HEK293 (cell line): ENCODE measurements at regions not wholly inside any gene's neighbourhood (a gene's known extent, or its start where the extent isn't known, plus 50 kb on each side); places are given as distances from the start of the nearest gene placed in this dataset.
"Not testable (repeated sequence)": the region's sequence is repeated elsewhere in the genome, so short reads cannot be mapped to it uniquely, and the experiment has no call there.

Source experiments
- CTCF ChIA-PET: fragments of 350-600 bp; formaldehyde crosslinking; extraction: SDS; loops from one replicate; lab custom pipeline; 2021; ENCODE audit warnings: antibody characterized with exemption; lab: Yijun Ruan, JAX
- POLR2A ChIA-PET: fragments of 300-600 bp; formaldehyde crosslinking; extraction: SDS; loops from one replicate; lab custom pipeline; 2020; ENCODE audit warnings: antibody characterized with exemption, inconsistent platforms; lab: Yijun Ruan, JAX
- H3K27ac ChIP-seq: fragments of 200-500 bp; sonication (Bioruptor generic); 2 replicates; pipeline ENCODE4 v1.5.1; 2014; ENCODE audit warnings: low read depth, low read length, control low read depth, inconsistent platforms; ENCODE audit errors: extremely low read depth
- H3K36me3 ChIP-seq, 2 experiments: fragments of 200-500 bp in 1 of 2; sonication (Bioruptor generic) in 1 of 2; 1 replicate in 1 of 2; 2 replicates in 1 of 2; pipeline ENCODE4 v1.5.1; 2014 to 2017; ENCODE audit warnings: inconsistent platforms in 2 of 2, low read length in 2 of 2; ENCODE audit not compliant: control insufficient read depth in 2 of 2, insufficient read depth in 1 of 2
- H3K4me1 ChIP-seq: fragments of 200-500 bp; sonication (Bioruptor generic); 2 replicates; pipeline ENCODE4 v1.5.1; 2014; ENCODE audit warnings: mild to moderate bottlenecking, low read length, inconsistent platforms; ENCODE audit not compliant: control insufficient read depth, insufficient read depth
- H3K4me3 ChIP-seq: 2 replicates; pipeline ENCODE4 v1.5.1; 2011; ENCODE audit warnings: low read depth, mild to moderate bottlenecking, control low read depth, low read length, moderate library complexity
- H3K9me3 ChIP-seq: fragments of 200-500 bp; sonication (Bioruptor generic); 2 replicates; pipeline ENCODE4 v1.5.1; 2014; ENCODE audit warnings: low read depth, low read length, inconsistent platforms; ENCODE audit not compliant: control insufficient read depth, insufficient read depth
- GLIS1 ChIP-seq: fragments of 450-650 bp; formaldehyde crosslinking; IDR thresholded peaks from 2 replicates; pipeline ENCODE4 v1.5.1; 2016; ENCODE audit warnings: missing biosample characterization, missing genetic modification characterization
- HOXD13 ChIP-seq: sonication (generic); formaldehyde crosslinking; IDR thresholded peaks from 2 replicates; pipeline ENCODE4 v1.8.0; 2022; ENCODE audit warnings: missing genetic modification reagents, borderline replicate concordance
- IKZF3 ChIP-seq: fragments of 450-650 bp; IDR thresholded peaks from 2 replicates; pipeline ENCODE4 v1.5.0; 2018; ENCODE audit warnings: missing biosample characterization, mild to moderate bottlenecking, missing genetic modification characterization, moderate library complexity
- KLF10 ChIP-seq: fragments of 450-650 bp; IDR thresholded peaks from 2 replicates; pipeline ENCODE4 v1.5.1; 2018; ENCODE audit warnings: missing biosample characterization, mild to moderate bottlenecking, missing genetic modification characterization
- KLF16 ChIP-seq: fragments of 450-650 bp; formaldehyde crosslinking; IDR thresholded peaks from 2 replicates; pipeline ENCODE4 v1.5.1; 2017; ENCODE audit warnings: missing biosample characterization, missing genetic modification characterization
- SCRT2 ChIP-seq: fragments of 450-650 bp; formaldehyde crosslinking; IDR thresholded peaks from 2 replicates; pipeline ENCODE4 v1.5.1; 2016; ENCODE audit warnings: missing biosample characterization, missing genetic modification characterization
- SETDB1 ChIP-seq: IDR thresholded peaks from one replicate; pipeline ENCODE4 v1.6.1; 2017; ENCODE audit warnings: mild to moderate bottlenecking, low read length, moderate library complexity, mixed read lengths; ENCODE audit not compliant: insufficient read length
- TRIM28 ChIP-seq: IDR thresholded peaks from 2 replicates; pipeline ENCODE4 v1.6.1; 2011; ENCODE audit warnings: low read length, control low read depth, borderline replicate concordance
- ZBTB17 ChIP-seq: fragments of 450-650 bp; formaldehyde crosslinking; IDR thresholded peaks from 2 replicates; pipeline ENCODE4 v1.5.1; 2016; ENCODE audit warnings: missing biosample characterization, missing genetic modification characterization
- ZBTB20 ChIP-seq: fragments of 450-650 bp; formaldehyde crosslinking; IDR thresholded peaks from 2 replicates; pipeline ENCODE4 v1.5.1; 2016; ENCODE audit warnings: missing biosample characterization, missing genetic modification characterization
- ZIC2 ChIP-seq: fragments of 450-650 bp; formaldehyde crosslinking; IDR thresholded peaks from 2 replicates; pipeline ENCODE4 v1.5.1; 2016; ENCODE audit warnings: missing biosample characterization, missing genetic modification characterization
- ZNF121 ChIP-seq: fragments of 450-650 bp; formaldehyde crosslinking; IDR thresholded peaks from 2 replicates; pipeline ENCODE4 v1.5.1; 2016; ENCODE audit warnings: missing biosample characterization, missing genetic modification characterization
- ZNF157 ChIP-seq: fragments of 450-650 bp; formaldehyde crosslinking; IDR thresholded peaks from 2 replicates; pipeline ENCODE4 v1.5.1; 2016; ENCODE audit warnings: missing biosample characterization, missing genetic modification characterization
- ZNF211 ChIP-seq: fragments of 450-650 bp; formaldehyde crosslinking; IDR thresholded peaks from 2 replicates; pipeline ENCODE4 v1.5.1; 2016; ENCODE audit warnings: low read depth, missing biosample characterization, missing genetic modification characterization
- ZNF266 ChIP-seq: fragments of 450-650 bp; formaldehyde crosslinking; IDR thresholded peaks from 2 replicates; pipeline ENCODE4 v1.5.1; 2016; ENCODE audit warnings: missing biosample characterization, missing genetic modification characterization, low read depth
- ZNF311 ChIP-seq: fragments of 450-650 bp; formaldehyde crosslinking; IDR thresholded peaks from 2 replicates; pipeline ENCODE4 v1.5.1; 2017; ENCODE audit warnings: missing biosample characterization, missing genetic modification characterization, borderline replicate concordance
- ZNF324 ChIP-seq: fragments of 450-650 bp; formaldehyde crosslinking; IDR thresholded peaks from 2 replicates; pipeline ENCODE4 v1.5.1; 2016; ENCODE audit warnings: missing biosample characterization, missing genetic modification characterization
- ZNF341 ChIP-seq: fragments of 450-650 bp; formaldehyde crosslinking; IDR thresholded peaks from 2 replicates; pipeline ENCODE4; 2016; ENCODE audit warnings: low read depth, missing biosample characterization, missing genetic modification characterization
- ZNF473 ChIP-seq: fragments of 450-650 bp; formaldehyde crosslinking; IDR thresholded peaks from 2 replicates; pipeline ENCODE4 v1.5.1; 2017; ENCODE audit warnings: missing biosample characterization, missing genetic modification characterization
- ZNF514 ChIP-seq: fragments of 450-650 bp; formaldehyde crosslinking; IDR thresholded peaks from 2 replicates; pipeline ENCODE4 v1.5.1; 2016; ENCODE audit warnings: missing biosample characterization, missing genetic modification characterization
- ZNF571 ChIP-seq: fragments of 450-650 bp; formaldehyde crosslinking; IDR thresholded peaks from 2 replicates; pipeline ENCODE4 v1.5.0; 2017; ENCODE audit warnings: missing biosample characterization, missing genetic modification characterization
- ZNF621 ChIP-seq: fragments of 450-650 bp; formaldehyde crosslinking; IDR thresholded peaks from 2 replicates; pipeline ENCODE4 v1.5.1; 2017; ENCODE audit warnings: missing biosample characterization, missing genetic modification characterization
- ZNF623 ChIP-seq: fragments of 450-650 bp; formaldehyde crosslinking; IDR thresholded peaks from 2 replicates; pipeline ENCODE4 v1.5.1; 2016; ENCODE audit warnings: missing biosample characterization, missing genetic modification characterization
- ZNF629 ChIP-seq: fragments of 450-650 bp; formaldehyde crosslinking; IDR thresholded peaks from 2 replicates; pipeline ENCODE4 v1.5.1; 2017; ENCODE audit warnings: missing biosample characterization, missing genetic modification characterization
- ZNF670 ChIP-seq: fragments of 450-650 bp; formaldehyde crosslinking; IDR thresholded peaks from 2 replicates; pipeline ENCODE4 v1.5.1; 2016; ENCODE audit warnings: missing biosample characterization, missing genetic modification characterization, low read depth
- ZNF791 ChIP-seq: fragments of 450-650 bp; formaldehyde crosslinking; IDR thresholded peaks from 2 replicates; pipeline ENCODE4 v1.5.1; 2016; ENCODE audit warnings: missing biosample characterization, missing genetic modification characterization
- ZNF792 ChIP-seq: fragments of 450-650 bp; formaldehyde crosslinking; IDR thresholded peaks from 2 replicates; pipeline ENCODE4 v1.5.1; 2016; ENCODE audit warnings: missing biosample characterization, missing genetic modification characterization
- TF ChIP-seq, protein P1 (sequence below): fragments of 450-650 bp; formaldehyde crosslinking; IDR thresholded peaks from 2 replicates; pipeline ENCODE4 v1.5.1; 2016; ENCODE audit warnings: missing biosample characterization, missing genetic modification characterization
- TF ChIP-seq, protein P2 (sequence below): fragments of 450-650 bp; formaldehyde crosslinking; IDR thresholded peaks from 2 replicates; pipeline ENCODE4 v1.5.1; 2017; ENCODE audit warnings: missing biosample characterization, missing genetic modification characterization

DNA sequence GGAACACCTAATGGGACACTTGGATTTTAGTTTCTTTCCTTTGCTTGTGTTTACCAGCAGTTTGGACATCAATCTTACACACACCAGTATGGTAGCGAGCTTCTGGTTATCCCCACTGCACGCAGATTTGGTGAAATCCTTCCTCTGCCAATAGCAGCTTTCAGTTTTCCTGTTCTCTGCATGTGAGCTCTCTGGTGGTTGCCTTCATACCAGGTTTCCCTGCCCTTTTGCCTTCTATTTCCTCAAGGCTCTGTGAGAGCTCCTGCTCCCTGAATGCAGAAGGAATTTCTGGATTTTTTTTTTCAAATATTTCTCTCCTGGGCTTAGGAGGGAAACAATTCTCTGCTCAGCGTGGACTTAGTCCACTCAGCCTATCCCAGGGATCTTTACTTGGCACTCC lies 93.0 kb upstream of the CCDC91 start:
- ChIA-PET POLR2A (no interaction called here), CTCF (no interaction called here)
- TF ChIP-seq SCRT2 (tag by site-specific recombination) = no peak
- Histone ChIP-seq H3K4me1 (no peaks in the 10 kb centered on the region), H3K4me3 (no peak overlapping the region), H3K27ac (no peak overlapping the region), H3K36me3 (no peaks in the 10 kb centered on the region), H3K9me3 (no peaks in the 10 kb centered on the region)

DNA sequence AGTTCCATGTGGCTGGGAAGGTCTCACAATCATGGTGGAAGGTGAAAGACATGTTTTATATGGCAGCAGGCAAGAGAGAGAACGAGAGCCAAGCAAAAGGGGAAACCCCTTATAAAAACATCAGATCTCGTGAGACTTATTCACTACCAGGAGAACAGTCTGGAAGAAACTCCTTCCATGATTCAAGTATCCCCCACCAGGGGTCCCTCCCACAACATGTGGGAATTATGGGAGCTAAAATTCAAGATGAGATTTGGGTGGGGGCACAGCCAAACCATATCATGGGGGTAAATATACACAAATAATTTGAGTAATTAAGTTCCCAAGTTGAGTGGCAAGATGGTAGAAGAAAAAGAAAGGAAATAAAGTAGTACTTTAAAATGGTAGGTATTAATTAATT lies 91.0 kb upstream of the CCDC91 start:
- H3K36me3 ChIP-seq, H3K27ac ChIP-seq, H3K9me3 ChIP-seq, CTCF ChIA-PET, H3K4me3 ChIP-seq, POLR2A ChIA-PET, H3K4me1 ChIP-seq: not testable (repeated sequence)

DNA sequence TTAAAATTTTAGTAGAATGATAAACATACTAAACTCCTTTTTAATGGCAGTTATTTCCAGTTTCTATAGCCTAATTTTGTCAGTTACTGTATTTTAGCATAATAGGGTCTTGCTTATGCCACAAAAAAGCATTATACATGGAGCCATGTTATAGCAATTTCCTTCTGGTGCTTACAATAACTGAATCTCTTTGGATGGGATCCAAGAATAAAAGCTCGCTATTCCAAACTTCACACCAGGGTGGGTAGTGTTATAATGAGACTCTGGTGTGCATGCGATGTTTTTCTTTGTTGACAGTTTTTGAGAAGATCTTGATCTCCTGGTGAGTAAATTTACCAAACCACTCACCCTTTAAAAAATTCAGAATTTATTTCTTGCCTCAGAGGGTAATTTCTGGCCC lies 90.4 kb upstream of the CCDC91 start:
- ChIA-PET POLR2A (no interaction called here), CTCF (interaction anchor here (0.7 kb wide), 1 partner anchor 19 kb away, joined by 3 read pairs; no protein-coding TSS in a partner anchor)
- H3K4me3 ChIP-seq = no peak overlapping the region
- no peak overlapping the region for H3K27ac ChIP-seq
- TF ChIP-seq, protein P1, sequence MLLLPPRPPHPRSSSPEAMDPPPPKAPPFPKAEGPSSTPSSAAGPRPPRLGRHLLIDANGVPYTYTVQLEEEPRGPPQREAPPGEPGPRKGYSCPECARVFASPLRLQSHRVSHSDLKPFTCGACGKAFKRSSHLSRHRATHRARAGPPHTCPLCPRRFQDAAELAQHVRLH (tag by site-specific recombination) = no peak
- H3K4me1 ChIP-seq = no peaks in the 10 kb centered on the region
- no peaks in the 10 kb centered on the region for H3K9me3 ChIP-seq
- no peaks in the 10 kb centered on the region for H3K36me3 ChIP-seq

DNA sequence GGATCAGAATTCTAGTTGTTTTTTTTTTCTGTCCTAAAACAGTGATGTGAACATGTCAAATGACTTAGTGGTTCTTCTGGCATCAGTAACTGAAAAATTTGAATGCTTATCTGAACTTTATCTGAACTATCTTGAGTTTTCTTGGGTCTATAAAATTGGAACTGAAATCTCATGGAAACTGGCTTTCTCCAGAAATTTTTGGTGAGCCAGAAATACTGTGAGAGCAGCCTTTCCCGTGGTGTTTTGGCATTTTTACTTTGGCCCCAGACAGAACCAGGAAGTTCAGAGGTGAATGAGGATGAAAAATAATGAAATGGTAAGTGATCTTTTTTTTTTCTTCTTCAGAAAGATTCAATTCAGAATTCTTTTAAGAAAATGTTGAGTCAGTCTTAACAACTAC lies 89.5 kb upstream of the CCDC91 start:
- Histone ChIP-seq H3K9me3 (no peaks in the 10 kb centered on the region), H3K27ac (no peak overlapping the region), H3K4me3 (no peak overlapping the region), H3K4me1 (no peaks in the 10 kb centered on the region), H3K36me3 (no peaks in the 10 kb centered on the region)
- ChIA-PET CTCF (no interaction called here), POLR2A (no interaction called here)
- TF ChIP-seq ZNF324 (tag by site-specific recombination) (no peak), KLF16 (tag by site-specific recombination) (no peak), ZNF670 (tag by site-specific recombination) (no peak), ZNF623 (no peak), ZBTB17 (tag by site-specific recombination) (no peak), ZNF311 (no peak), ZNF792 (tag by site-specific recombination) (no peak), ZNF629 (tag by site-specific recombination) (no peak), ZNF621 (tag by site-specific recombination) (no peak), ZNF211 (tag by site-specific recombination) (no peak), HOXD13 (no peak), GLIS1 (no peak), TRIM28 (no peak), ZNF473 (tag by site-specific recombination) (no peak), ZIC2 (no peak), ZBTB20 (tag by site-specific recombination) (no peak)

DNA sequence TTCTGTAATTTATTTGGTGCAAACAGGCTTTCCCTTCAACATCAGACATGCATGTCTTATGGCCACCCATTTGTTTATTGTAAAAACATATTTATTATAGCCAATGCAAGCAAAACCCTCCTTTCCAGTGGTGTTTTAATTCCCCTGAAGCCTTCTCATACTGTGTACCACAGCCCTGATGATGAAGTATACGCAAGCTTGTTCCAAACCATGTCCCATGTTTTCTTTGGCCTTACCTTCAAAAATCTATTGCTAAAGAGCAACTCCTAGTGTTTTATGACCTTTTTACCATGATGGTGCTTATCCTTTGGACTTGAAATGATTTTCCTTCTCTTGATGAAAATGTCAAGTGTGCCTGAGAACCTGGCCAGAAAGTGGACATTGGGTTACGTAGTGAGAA lies 85.9 kb upstream of the CCDC91 start:
- POLR2A ChIA-PET = no interaction called here
- H3K27ac ChIP-seq = no peak overlapping the region
- no peaks in the 10 kb centered on the region for H3K9me3 ChIP-seq
- no peak overlapping the region for H3K4me3 ChIP-seq
- no peaks in the 10 kb centered on the region for H3K4me1 ChIP-seq
- CTCF ChIA-PET = interaction anchor here (0.7 kb wide), 1 partner anchor 134 kb away, joined by 3 read pairs; no protein-coding TSS in a partner anchor
- H3K36me3 ChIP-seq = no peaks in the 10 kb centered on the region
- TF ChIP-seq ZNF514 (tag by site-specific recombination) (no peak), ZNF121 (tag by site-specific recombination) (no peak), ZNF157 (tag by site-specific recombination) (no peak), IKZF3 (tag by site-specific recombination) (no peak), KLF10 (tag by site-specific recombination) (no peak), SETDB1 (no peak), ZIC2 (peak; percentile 25; the same call in 1 of the 2 replicates), ZNF791 (tag by site-specific recombination) (no peak), ZNF266 (tag by site-specific recombination) (no peak), ZNF571 (no peak), ZNF792 (tag by site-specific recombination) (no peak), ZNF341 (no peak)
- TF ChIP-seq, protein P2, sequence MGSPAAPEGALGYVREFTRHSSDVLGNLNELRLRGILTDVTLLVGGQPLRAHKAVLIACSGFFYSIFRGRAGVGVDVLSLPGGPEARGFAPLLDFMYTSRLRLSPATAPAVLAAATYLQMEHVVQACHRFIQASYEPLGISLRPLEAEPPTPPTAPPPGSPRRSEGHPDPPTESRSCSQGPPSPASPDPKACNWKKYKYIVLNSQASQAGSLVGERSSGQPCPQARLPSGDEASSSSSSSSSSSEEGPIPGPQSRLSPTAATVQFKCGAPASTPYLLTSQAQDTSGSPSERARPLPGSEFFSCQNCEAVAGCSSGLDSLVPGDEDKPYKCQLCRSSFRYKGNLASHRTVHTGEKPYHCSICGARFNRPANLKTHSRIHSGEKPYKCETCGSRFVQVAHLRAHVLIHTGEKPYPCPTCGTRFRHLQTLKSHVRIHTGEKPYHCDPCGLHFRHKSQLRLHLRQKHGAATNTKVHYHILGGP (tag by site-specific recombination) = peak; percentile 66; the same call in 1 of the 2 replicates
